ENCODE measurements at regions not wholly inside any gene's neighbourhood (a gene's known extent, or its start where the extent isn't known, plus 50 kb on each side); places are given as distances from the start of the nearest gene placed in this dataset.

DNA sequence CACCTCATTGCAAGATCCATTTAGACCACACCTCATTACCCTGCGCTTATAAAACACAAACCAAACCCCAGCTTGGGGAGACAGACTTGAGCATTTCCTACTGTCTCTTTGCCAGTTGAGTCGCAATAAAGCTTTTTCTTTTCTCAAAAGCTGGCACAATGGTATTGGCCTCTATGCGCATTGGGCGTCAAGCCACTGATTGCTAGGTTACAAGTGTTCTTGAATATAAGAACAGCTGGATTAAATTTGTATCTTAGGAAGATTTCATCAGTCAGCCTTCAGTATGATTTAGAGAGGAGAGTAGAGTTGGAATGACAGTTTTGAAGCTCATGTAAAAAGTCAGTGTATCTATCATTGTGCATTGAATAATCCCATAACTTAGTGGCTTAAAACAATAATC is 84.9 kb upstream of the RAB4A start:
- H4K20me1 ChIP-seq (ENCODE audit: insufficient read depth), result no peaks in the 10 kb centered on the region
- H2AFZ ChIP-seq (ENCODE audit: low read depth), result no peak overlapping the region
- H3K4me2 ChIP-seq, result no peak overlapping the region
- H3K79me2 ChIP-seq (ENCODE audit: insufficient read depth, low read depth), result no peaks in the 10 kb centered on the region
- H3K36me3 ChIP-seq (ENCODE audit: insufficient read depth), result no peaks in the 10 kb centered on the region
- no peak overlapping the region for H3K4me3 ChIP-seq (IDR thresholded peaks at IDR 0.05; ENCODE audit: insufficient read depth, low read depth, low read length)
- TF ChIP-seq, protein P1, sequence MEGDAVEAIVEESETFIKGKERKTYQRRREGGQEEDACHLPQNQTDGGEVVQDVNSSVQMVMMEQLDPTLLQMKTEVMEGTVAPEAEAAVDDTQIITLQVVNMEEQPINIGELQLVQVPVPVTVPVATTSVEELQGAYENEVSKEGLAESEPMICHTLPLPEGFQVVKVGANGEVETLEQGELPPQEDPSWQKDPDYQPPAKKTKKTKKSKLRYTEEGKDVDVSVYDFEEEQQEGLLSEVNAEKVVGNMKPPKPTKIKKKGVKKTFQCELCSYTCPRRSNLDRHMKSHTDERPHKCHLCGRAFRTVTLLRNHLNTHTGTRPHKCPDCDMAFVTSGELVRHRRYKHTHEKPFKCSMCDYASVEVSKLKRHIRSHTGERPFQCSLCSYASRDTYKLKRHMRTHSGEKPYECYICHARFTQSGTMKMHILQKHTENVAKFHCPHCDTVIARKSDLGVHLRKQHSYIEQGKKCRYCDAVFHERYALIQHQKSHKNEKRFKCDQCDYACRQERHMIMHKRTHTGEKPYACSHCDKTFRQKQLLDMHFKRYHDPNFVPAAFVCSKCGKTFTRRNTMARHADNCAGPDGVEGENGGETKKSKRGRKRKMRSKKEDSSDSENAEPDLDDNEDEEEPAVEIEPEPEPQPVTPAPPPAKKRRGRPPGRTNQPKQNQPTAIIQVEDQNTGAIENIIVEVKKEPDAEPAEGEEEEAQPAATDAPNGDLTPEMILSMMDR (conservative IDR thresholded peaks at IDR 0.05; ENCODE audit: low read depth, low read length), result no peak
- no peak overlapping the region for H3K27ac ChIP-seq
- H3K4me1 ChIP-seq (ENCODE audit: low read depth, poor library complexity, severe bottlenecking), result no peaks in the 10 kb centered on the region
- no peak overlapping the region for H3K9ac ChIP-seq
- H3K27me3 ChIP-seq (ENCODE audit: insufficient read depth, low read depth), result no peaks in the 10 kb centered on the region

DNA sequence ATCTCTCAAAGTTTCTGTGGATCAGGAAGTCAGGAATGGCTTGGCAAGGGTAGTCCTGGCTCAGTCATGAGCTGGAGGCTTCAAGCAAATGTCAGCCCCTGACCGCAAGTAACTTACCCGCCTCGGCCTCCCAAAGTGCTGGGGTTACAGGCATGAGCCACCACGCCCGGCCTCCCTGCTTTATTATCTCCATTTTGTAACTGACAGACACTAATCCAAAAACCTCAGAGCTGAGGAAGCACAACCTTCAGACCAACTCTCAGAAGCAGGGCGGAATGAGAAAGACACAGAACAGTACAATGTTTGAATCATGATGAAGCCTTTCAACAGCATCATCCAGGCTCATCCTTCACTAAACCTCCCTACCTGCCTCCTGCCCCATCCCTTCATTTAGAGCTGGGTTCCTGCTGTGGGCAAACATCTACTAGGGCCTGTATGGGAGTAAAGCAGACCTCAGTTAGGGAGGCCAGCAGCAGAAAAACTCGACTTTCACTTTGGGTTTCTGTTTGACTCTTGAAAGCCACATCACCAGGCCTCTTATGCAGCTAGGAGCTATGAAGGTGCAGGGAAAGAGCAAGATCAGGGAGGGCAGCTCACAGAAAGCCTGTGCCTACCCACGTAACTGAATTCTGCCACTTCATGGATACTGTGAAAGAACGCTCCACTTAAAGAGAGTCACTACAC is 84.4 kb upstream of the RAB4A start:
- Histone ChIP-seq H3K4me1 (ENCODE audit: low read depth, poor library complexity, severe bottlenecking) (no peaks in the 10 kb centered on the region), H3K9ac (no peak overlapping the region), H4K20me1 (ENCODE audit: insufficient read depth) (no peaks in the 10 kb centered on the region), H3K36me3 (ENCODE audit: insufficient read depth) (no peaks in the 10 kb centered on the region), H3K27ac (no peak overlapping the region), H3K79me2 (ENCODE audit: insufficient read depth, low read depth) (no peaks in the 10 kb centered on the region), H3K27me3 (ENCODE audit: insufficient read depth, low read depth) (no peaks in the 10 kb centered on the region), H2AFZ (ENCODE audit: low read depth) (no peak overlapping the region), H3K4me3 (IDR thresholded peaks at IDR 0.05; ENCODE audit: insufficient read depth, low read depth, low read length) (no peak overlapping the region), H3K4me2 (no peak overlapping the region)
- TF ChIP-seq, protein P1 (conservative IDR thresholded peaks at IDR 0.05; ENCODE audit: low read depth, low read length), result no peak

DNA sequence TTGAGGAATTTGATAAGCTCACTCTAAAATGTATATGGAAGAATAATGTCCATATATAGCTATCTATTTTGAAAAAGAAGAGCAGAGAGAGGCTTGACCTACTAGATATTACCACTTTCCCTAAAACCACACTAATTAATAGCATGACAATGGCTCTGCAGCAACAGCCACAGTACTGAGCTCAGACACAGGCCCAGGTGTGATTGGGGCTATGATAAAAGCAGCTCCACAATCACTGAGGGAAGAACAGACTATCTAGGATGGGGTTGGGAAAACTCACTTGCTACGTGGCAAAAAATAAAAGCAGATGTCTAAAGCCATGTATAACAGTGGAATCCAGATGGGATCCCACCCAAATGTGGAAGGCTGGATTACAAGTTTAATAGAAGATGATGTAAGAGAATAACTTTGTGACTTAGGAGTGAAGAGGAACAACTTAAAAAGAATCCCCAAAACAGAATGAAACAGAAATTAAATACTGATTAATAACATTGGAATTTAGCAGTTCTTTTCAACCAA is 80.8 kb upstream of the RAB4A start:
- TF ChIP-seq, protein P1 (conservative IDR thresholded peaks at IDR 0.05; ENCODE audit: low read depth, low read length), result no peak
- H3K4me1 ChIP-seq (ENCODE audit: low read depth, poor library complexity, severe bottlenecking), result no peaks in the 10 kb centered on the region
- no peak overlapping the region for H3K9ac ChIP-seq
- H2AFZ ChIP-seq (ENCODE audit: low read depth), result no peak overlapping the region
- no peaks in the 10 kb centered on the region for H3K27me3 ChIP-seq (ENCODE audit: insufficient read depth, low read depth)
- H4K20me1 ChIP-seq (ENCODE audit: insufficient read depth), result no peaks in the 10 kb centered on the region
- no peak overlapping the region for H3K4me2 ChIP-seq
- no peaks in the 10 kb centered on the region for H3K36me3 ChIP-seq (ENCODE audit: insufficient read depth)
- H3K79me2 ChIP-seq (ENCODE audit: insufficient read depth, low read depth), result no peaks in the 10 kb centered on the region
- H3K4me3 ChIP-seq (IDR thresholded peaks at IDR 0.05; ENCODE audit: insufficient read depth, low read depth, low read length), result no peak overlapping the region
- no peak overlapping the region for H3K27ac ChIP-seq

DNA sequence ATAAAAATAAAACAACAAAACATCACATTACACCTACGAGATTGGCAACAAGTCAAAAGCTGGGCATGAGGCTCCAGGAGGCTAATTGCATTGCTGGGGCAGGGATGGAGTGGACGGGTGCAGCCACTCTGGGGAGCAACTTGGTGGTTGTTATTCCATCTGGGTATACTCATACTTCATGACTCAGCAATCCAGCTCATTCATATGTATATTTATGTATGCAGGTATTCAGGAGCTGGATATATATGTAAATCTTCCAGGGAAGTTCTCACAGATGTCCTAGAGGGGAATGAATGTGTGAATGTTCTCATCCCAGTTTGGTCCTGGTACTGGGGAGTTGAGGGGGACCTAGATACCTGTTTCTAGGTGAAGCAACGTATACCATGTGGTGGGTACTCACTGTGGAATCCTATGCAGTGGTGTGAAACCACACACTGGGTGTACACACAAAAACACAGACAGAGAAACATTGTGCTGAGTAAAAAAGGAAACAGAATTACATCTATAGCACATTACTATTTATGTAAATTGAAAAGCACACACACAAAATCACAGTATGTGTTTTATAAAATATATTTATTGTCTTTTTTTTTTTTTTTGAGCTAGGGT is 79.7 kb upstream of the RAB4A start:
- no peak overlapping the region for H3K27ac ChIP-seq
- H3K4me1 ChIP-seq (ENCODE audit: low read depth, poor library complexity, severe bottlenecking), result no peaks in the 10 kb centered on the region
- H3K4me3 ChIP-seq (IDR thresholded peaks at IDR 0.05; ENCODE audit: insufficient read depth, low read depth, low read length), result no peak overlapping the region
- H2AFZ ChIP-seq (ENCODE audit: low read depth), result no peak overlapping the region
- no peak overlapping the region for H3K9ac ChIP-seq
- H3K27me3 ChIP-seq (ENCODE audit: insufficient read depth, low read depth), result no peaks in the 10 kb centered on the region
- no peaks in the 10 kb centered on the region for H3K79me2 ChIP-seq (ENCODE audit: insufficient read depth, low read depth)
- TF ChIP-seq, protein P1 (conservative IDR thresholded peaks at IDR 0.05; ENCODE audit: low read depth, low read length), result no peak
- no peaks in the 10 kb centered on the region for H3K36me3 ChIP-seq (ENCODE audit: insufficient read depth)
- H4K20me1 ChIP-seq (ENCODE audit: insufficient read depth), result no peaks in the 10 kb centered on the region
- H3K4me2 ChIP-seq, result no peak overlapping the region
